Left renal pelvis (tissue), 4 donors: ENCODE measurements at regions not wholly inside any gene's neighbourhood (a gene's known extent, or its start where the extent isn't known, plus 50 kb on each side); places are given as distances from the start of the nearest gene placed in this dataset.
"Not testable (repeated sequence)": the region's sequence is repeated elsewhere in the genome, so short reads cannot be mapped to it uniquely, and the experiment has no call there.

Experiments used
- DNase-seq, 4 donors: peaks; one replicate each; pipeline ENCODE4 v3.0.0-alpha.2; 2013; ENCODE audit warnings: low read depth in 4 of 4, low spot score in 3 of 4

DNA sequence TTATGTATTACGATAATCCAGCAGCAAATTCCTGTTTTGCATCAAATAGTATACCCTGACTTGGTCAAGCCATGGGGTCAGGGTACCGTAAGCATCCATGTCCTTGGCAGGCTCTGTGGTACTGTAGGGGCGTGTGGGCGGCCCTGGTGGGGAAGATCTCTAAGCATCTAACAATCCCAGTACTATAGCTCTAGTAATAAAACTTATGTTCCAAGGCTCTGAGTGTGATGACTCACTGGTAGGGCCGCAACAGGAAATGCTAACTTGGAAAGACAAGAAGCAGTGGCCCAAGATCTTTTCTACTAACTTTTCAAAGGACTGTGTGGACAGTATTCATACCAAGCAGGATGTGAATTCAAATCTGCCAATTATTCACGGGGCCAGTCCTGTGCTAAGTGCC is 63.8 kb downstream of the CLEC18A start:
- not testable (repeated sequence) for DNase-seq

DNA sequence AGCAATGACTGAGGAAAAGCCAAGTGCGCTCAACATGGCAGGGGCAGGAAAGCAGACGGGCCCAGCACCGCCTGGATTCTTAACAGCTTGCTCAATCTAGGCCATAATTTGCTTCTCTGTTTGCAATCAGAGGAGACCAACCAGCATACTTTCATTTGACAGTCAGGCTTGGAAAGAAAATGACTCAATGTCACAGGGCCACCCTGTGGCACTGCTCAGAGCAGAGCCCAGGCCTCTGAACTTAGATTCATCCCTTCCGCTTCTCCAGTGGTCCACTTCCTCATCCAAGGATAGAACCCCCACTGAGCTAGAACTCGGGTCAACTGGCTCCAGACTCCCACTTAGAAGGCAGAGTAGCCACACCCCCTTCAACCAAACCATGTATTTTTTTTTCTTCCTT is 65.6 kb downstream of the CLEC18A start:
- DNase-seq = not testable (repeated sequence)

DNA sequence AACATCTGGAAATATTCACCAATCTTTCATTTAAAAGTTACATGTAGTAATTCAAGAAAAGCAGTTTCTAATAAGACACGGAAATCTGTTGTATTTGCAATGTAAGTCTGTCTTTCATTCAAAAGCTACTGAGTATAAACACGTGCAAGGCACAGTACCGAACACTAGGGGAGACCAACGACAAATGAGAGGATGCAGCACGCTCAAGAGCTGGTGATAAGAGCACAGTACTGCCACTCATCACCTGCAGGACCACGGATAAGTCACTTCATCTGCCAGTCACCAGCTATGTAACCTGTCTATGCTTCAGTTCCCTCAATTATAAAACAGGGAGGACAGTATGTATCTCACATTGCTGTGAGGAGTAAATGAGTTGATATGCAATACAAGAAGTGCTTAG is 67.1 kb downstream of the CLEC18A start:
- peak in 1 of 4 donors; percentile 1 for DNase-seq

DNA sequence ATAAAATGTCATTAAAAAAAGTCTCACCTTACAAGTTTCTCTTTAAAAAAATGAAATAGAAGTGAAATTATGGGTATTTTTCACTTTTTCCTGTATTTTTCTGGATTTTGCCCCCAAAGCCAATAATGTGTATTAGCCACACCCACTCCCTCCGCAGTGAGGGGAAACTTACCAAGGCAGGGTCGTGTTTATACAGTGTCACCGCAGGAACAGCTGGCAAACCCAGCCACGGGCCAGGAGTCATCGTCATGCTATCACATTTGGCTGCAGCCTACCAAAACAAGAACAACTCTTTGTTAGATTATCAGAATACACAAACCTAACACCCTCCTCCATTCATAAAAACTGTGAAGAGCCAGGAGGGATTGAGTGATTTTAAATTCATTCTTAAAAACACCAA is 72.1 kb downstream of the CLEC18A start:
- DNase-seq = not testable (repeated sequence)

DNA sequence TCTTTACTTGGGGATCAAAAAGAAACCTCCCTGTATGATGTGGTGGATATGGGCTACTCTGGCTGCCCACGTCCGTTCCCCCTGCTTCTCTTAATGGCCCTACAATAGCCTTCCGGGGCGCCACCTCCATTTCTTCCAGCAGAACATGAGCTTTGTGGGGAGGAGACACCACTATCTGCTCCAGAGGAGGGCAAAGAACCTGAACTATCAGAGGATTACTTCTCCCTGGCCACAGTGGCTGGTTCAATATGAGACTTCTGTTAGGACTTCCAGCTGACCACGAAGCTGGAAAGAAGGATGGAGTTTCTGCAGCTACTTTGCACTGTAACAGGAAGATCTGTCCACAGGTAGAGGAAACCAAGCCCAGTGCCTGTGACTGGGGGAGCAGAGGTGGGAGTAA is 72.8 kb downstream of the CLEC18A start:
- not testable (repeated sequence) for DNase-seq

DNA sequence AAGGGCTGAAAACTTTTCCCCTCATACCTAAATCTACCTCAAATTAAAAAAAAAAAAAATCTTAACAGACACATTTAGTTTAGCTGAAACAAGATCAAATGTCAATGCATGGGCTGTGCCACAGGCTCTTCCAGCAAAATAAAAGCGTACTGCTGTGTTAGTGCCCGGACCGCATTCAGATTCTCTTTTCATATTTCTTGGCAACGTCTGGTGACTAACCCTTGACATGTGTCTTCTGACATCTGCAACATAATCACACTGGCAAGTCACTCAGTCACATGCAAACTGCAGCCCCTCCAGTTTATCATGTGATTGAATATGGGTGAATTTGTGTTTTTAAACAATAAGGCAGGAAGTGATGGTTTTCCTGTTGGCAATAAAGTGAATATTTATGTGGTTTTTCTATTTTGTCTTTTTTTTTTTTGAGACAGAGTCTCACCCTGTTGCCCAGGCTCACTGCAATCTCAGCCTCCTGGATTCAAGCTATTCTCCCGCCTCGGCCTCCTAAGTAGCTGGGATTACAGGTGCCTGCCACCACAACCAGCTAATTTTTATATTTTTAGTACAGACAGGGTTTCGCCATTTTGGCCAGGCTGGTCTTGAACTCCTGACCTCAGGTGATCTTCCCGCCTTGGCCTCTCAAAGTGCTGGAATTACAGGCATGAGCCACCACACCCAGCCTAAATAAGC is 75.2 kb downstream of the CLEC18A start:
- DNase-seq = not testable (repeated sequence)

DNA sequence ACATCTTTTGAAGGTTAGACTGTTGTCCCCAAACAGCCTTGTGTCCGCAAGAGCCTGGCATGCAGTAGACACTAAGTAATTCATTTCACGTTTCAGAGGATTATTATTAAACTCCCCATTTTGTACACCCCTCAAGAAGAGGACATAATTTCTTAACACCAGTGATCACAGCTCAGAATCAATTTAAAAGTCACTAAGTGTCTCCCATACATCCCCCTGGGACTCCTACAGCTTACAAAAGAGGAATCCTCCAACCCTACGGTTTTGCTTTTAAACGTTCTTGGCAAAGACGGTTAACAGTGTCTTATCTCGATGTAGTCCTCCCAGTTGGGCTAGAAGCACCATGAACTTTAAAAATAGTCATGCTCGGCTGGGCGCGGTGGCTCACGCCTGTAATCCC is 81.2 kb upstream of the PDPR start:
- DNase-seq = not testable (repeated sequence)

DNA sequence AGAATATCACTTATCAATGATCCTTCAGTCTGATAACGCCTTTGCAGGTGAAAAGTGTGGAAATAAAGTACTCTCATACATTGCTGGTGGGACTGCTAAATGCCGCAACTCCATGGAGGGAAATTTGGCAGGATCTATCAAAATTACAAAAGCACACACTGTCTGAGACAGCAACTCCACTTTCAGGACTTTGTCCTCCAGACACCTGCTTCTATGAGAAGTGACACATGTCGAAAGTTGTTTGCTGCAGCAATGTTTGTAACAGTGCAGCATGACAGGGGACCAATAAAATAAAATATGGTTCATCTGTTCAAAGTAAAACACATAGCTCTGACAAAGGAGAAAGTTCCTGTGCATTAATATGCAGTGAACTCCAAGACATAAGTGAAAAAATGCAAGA is 76.2 kb upstream of the PDPR start:
- DNase-seq = not testable (repeated sequence)

DNA sequence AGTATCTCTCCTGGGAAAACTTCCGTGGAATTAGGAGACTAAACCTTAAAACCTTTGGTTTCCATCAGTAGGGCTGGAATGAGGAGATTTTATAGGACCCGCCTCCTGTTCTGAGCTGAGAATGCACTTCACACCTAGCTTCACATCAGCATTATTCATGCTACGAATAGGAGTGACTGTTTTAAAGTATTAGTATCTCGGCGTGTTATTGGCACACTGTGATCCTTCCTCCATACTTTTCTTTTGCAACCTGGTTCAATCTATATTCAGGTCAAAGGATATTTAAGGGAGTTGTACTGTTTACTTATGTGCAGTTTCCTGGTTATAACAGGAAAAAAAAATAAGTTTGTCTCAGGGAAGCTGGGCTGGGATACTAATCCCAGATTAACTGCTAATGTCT is 73.6 kb upstream of the PDPR start:
- DNase-seq = not testable (repeated sequence)

DNA sequence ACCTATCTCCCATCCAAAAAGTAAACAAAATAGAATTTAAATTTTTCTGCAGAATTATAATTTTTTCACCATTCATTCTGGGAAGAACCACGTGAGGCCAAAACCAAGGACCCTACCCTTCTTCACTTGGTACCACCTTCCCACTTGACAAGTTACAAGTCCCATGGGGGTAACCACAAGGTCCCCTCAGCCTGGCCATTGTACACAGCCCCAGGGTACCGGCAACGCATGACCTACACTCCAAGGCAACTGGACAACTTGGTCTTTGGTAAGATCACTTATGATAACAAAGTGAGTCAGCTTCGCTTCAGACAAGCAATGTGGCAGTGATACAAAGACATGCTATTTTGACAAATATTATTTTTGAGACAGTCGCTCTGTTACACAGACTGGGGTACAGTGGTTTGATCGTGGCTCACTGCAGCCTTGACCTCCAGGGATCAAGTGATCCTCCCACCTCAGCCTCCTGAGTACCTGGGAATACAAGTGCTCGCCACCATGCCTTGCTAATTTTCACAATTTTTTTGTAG is 70.5 kb upstream of the PDPR start:
- not testable (repeated sequence) for DNase-seq

DNA sequence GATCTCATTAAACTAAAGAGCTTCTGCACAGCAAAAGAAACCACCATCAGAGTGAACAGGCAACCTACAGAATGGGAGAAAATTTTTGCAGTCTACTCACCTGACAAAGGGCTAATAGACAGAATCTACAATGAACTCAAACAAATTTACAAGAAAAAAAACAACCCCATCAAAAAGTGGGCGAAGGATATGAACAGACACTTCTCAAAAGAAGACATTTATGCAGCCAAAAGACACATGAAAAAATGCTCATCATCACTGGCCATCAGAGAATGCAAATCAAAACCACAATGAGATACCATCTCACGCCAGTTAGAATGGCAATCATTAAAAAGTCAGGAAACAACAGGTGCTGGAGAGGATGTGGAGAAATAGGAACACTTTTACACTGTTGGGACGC is 67.6 kb upstream of the PDPR start:
- DNase-seq = not testable (repeated sequence)

DNA sequence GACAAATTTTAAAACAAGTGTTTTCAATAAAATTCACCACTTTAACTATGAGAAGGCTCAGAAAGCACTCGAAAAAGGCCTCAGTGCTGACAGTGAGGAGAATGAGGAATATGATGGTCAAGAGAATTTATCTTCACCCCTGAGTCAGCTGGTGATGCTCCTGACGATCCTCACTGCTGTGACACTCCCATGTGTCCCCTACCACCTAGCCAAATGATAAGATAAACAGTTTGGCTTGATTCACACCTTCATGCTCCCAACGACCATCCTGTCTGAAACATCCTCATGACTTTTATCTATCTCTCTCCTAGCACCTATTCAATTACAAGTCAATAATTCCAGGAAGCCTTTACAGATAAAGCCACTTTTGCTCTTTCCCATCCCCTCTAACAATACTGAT is 66.0 kb upstream of the PDPR start:
- not testable (repeated sequence) for DNase-seq

DNA sequence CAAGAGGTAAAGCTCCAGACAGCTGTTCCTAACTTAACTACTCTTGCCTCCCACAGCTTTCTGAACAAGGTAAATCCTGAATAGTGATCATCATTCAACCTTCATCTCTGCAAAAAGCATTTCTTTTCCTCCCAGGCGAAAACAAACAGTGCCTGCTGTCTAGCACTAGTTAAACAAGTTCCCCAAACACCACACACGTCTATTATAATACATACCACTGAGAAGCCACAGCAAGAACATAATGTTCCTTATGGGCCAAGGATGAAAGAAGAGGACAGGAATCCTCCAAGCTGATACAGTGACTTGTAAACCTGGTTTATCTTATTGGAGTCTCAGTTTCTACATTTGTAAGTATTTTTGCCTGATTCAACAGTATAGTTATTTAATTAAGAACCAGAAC is 56.1 kb upstream of the PDPR start:
- DNase-seq = not testable (repeated sequence)

DNA sequence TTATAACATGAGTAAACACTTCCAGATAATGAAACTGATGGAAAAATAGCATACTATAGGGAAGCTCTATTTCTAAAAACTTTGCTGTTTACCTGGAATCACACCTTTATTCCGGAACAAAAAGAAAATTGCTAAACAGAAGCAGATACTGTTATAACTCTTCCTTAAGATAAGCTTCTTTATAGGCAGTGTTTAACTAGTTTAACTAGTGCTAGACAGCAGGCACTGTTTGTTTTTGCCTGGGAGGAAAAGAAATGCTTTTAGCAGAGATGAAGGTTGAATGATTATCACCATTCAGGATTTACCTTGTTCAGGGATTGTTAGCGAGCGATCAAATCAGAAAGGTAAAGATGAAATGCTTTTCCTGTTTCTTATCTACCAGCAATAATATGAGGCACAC is 54.7 kb upstream of the PDPR start:
- not testable (repeated sequence) for DNase-seq

DNA sequence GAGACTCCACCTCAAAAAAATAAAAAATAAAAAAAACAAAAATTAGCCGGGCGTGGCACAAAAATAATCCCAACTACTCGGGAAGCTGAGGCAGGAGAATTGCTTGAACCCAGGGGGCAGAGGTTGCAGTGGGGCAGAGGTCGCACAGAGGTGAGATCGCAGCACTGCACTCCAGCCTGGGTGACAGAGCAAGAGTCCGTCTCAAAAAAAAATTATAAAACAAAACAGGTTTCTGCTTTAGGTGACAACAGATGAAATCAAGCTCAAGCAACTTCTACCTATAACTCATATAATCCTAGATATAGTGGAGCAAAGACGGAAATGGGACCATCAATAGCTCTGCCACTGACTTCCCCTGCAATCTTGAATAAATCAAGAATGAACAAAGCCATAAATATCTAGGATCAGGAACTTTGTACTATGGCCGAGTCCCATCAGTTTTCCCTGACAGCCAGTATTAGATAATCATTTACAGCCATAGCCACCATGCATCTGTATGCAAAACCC is 53.6 kb upstream of the PDPR start:
- DNase-seq = not testable (repeated sequence)

DNA sequence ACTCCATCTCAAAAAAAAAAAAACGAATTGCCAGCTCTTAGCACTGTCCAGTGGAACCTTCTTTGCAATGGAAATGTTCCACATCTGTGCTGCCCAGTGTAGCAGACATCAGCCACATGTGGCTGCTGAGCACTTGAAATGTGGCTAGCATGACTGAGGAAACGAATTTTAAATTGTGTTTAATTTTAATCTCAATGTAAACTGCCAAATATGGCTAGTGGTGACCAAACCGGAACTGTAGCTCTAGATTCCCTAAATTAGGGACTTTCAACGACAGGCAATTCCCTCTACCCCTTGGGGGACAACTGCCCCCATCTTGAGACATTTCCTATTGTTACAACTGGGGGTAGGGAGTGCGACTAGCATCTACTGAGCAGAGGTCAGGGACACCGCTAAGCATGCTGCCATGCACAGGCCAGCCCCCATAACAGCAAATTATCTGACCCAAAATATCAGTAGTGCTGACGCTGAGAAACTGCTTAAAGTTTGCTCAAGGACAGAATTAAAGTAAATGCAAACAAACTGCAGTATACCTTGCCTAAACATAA is 52.4 kb upstream of the PDPR start:
- not testable (repeated sequence) for DNase-seq

DNA sequence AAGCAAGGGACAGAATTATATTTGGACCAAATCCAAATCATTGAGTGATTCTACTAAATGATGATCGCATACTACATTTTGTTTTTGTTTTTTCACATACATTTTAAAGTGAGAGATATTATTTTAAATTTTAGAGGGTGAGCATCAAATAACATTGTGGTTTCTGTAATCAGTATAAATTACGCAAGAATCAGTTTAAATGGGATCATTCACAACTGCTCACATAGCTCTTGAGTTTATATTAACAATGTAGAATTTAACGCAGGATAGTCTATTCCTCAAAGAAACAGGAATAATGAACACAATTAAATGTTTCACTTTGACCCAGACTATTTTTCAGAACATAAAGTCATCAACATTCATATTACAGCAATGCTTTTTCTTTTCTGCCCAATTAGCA is 51.2 kb upstream of the PDPR start:
- DNase-seq = not testable (repeated sequence)
